ENCODE measurements at regions not wholly inside any gene's neighbourhood (a gene's known extent, or its start where the extent isn't known, plus 50 kb on each side); places are given as distances from the start of the nearest gene placed in this dataset.

DNA sequence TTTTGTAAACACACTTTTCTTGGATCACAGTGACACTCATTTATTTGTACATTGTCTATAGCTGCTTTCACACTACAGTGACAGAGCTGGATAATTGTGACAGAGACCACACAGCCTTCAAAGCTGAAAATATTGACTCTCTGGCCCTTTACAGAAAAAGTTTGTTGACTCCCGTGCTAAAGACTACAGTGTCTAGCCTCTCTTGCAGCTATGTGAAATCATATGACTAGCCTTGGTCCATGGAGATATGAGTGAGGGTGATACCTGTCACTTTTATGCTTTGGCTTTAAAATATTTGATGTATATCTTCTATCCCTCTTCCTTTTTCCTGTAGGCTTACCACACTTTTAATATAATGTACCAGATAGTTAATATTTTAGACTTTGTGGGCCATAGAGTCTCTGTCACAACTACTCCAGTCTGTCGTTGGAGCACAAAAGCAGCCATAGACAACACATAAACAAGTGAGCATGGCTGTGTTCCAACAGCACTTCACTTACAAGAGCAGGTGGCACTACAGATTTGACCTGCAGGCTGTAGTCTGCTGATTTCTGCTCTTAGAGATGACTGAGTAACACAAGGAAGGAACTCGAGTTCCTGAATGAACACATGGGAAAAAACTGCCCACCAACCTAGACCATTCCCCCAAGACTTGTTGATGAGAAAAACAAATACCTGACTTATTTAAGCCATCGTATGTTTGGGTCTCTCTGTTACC is 73.5 kb upstream of the ANKRD55 start:
- intact Hi-C loops (cut with micrococcal nuclease), result no loop called here
- 70% methylated on average over 2 of the region's 4 CpGs for WGBS (ENCODE audit: insufficient coverage)
- no peak overlapping the region for H3K4me3 Mint-ChIP-seq

DNA sequence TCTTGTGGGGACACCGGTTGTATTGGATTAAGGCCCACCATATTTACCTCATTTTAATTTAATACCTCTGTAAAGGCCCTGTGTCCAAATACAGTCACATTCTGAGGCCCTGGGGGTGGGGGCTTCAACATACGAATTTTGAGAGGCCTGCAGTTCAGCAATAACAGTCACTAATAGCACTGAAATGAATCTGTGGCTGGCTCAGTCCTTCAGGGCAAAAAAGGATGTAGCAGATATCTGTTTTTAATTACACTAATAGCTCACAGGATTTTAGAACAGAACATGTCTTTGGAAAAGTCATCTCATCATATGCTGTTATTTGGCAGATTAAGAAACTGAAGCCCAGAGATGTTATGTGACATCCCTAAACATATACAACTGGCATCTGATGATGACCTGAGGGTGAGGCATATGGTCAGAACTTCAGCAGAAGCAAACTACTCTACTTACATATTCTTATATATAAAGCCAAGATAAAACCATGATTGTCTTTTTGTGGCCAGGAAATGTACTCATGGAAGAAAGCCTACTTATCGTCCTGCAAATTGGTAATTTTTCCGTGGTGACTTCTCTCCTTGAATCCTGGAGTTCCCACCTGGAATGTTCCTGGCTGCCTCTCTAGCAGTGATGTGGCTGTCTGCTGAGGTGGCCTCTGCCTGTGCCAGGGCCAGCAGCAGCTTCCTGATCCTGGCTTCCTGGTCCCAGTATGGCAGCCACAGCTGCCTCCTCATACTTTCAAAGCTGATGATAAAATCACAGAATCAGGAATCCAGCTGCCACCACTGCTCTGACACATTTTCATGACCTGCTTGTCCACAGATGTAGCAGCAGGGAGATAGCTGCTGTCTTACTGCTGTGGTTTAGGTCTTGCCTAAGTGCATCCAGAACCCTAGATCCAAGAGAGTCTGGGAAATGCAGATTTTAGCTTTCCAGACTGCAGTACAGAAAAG is 72.1 kb upstream of the ANKRD55 start:
- H3K79me2 ChIP-seq (ENCODE audit: insufficient read depth, low read length), result no peaks in the 10 kb centered on the region
- H3K27ac Mint-ChIP-seq, result no peak overlapping the region

More for the DNA sequence above, 73.5 kb upstream of the ANKRD55 start:
- Histone ChIP-seq H3K36me3 (replicated peaks in 1 of 2; ENCODE audit: control insufficient read depth in 1 of 2, insufficient read depth in 2 of 2, low read length in 2 of 2) (no peaks in the 10 kb centered on the region), H3K4me1 (ENCODE audit: control insufficient read depth in 1 of 2, insufficient read depth in 2 of 2, low read length in 2 of 2) (no peaks in the 10 kb centered on the region), H3K79me2 (ENCODE audit: insufficient read depth, low read length) (no peaks in the 10 kb centered on the region), H3K27ac (ENCODE audit: low read depth in 1 of 2, low read length in 2 of 2) (no peak overlapping the region), H3K4me3 (replicated peaks in 1 of 3; ENCODE audit: low read depth in 2 of 3, low read length in 3 of 3) (no peak overlapping the region), H3K9me3 (replicated peaks in 1 of 2; ENCODE audit: control insufficient read depth in 1 of 2, insufficient read depth in 1 of 2, low read length in 2 of 2) (peaks cover 3 to 6% of the 10 kb centered on the region in 2 donors), H3K27me3 (ENCODE audit: control insufficient read depth in 2 of 2, insufficient read depth in 2 of 2, low read length in 2 of 2) (no peaks in the 10 kb centered on the region), H4K20me1 (ENCODE audit: insufficient read depth, low read length) (no peaks in the 10 kb centered on the region), H2AFZ (ENCODE audit: insufficient read depth, low read depth, low read length, poor library complexity, severe bottlenecking) (no peak overlapping the region), H3K4me2 (replicated peaks; ENCODE audit: extremely low read depth, low read length, poor library complexity, severe bottlenecking) (no peak overlapping the region), H3K9ac (ENCODE audit: insufficient read depth, low read length, poor library complexity, severe bottlenecking) (no peak overlapping the region)
- peaks cover 0 to 16% (median 5%) of the 10 kb centered on the region in 7 donors for H3K9me3 Mint-ChIP-seq
- no peak overlapping the region for H3K27ac Mint-ChIP-seq
- H3K27me3 Mint-ChIP-seq (ENCODE audit: low read depth in 3 of 3), result peaks cover 0 to 1% (median 0%) of the 10 kb centered on the region in 3 donors
- peaks cover 2% of the 10 kb centered on the region for H3K4me1 Mint-ChIP-seq
- TF ChIP-seq, protein P1, sequence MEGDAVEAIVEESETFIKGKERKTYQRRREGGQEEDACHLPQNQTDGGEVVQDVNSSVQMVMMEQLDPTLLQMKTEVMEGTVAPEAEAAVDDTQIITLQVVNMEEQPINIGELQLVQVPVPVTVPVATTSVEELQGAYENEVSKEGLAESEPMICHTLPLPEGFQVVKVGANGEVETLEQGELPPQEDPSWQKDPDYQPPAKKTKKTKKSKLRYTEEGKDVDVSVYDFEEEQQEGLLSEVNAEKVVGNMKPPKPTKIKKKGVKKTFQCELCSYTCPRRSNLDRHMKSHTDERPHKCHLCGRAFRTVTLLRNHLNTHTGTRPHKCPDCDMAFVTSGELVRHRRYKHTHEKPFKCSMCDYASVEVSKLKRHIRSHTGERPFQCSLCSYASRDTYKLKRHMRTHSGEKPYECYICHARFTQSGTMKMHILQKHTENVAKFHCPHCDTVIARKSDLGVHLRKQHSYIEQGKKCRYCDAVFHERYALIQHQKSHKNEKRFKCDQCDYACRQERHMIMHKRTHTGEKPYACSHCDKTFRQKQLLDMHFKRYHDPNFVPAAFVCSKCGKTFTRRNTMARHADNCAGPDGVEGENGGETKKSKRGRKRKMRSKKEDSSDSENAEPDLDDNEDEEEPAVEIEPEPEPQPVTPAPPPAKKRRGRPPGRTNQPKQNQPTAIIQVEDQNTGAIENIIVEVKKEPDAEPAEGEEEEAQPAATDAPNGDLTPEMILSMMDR (IDR thresholded peaks at IDR 0.05), result no peak
- peaks cover 0 to 1% of the 10 kb centered on the region in 2 donors for H3K36me3 Mint-ChIP-seq
- DNase-seq, result no peak

More for the DNA sequence above, 72.1 kb upstream of the ANKRD55 start:
- TF ChIP-seq, protein P1 (IDR thresholded peaks at IDR 0.05), result no peak
- no peak overlapping the region for H3K4me3 Mint-ChIP-seq
- H3K4me1 Mint-ChIP-seq, result peaks cover 2% of the 10 kb centered on the region
- H3K27ac ChIP-seq (ENCODE audit: low read depth in 1 of 2, low read length in 2 of 2), result no peak overlapping the region
- H2AFZ ChIP-seq (ENCODE audit: insufficient read depth, low read depth, low read length, poor library complexity, severe bottlenecking), result no peak overlapping the region
- no peak overlapping the region for H3K4me3 ChIP-seq (replicated peaks in 1 of 3; ENCODE audit: low read depth in 2 of 3, low read length in 3 of 3)
- 100% methylated on average over 1 of the region's 4 CpGs for WGBS (ENCODE audit: insufficient coverage)
- no peaks in the 10 kb centered on the region for H3K27me3 ChIP-seq (ENCODE audit: control insufficient read depth in 2 of 2, insufficient read depth in 2 of 2, low read length in 2 of 2)
- H4K20me1 ChIP-seq (ENCODE audit: insufficient read depth, low read length), result no peaks in the 10 kb centered on the region
- H3K27me3 Mint-ChIP-seq (ENCODE audit: low read depth in 3 of 3), result peaks cover 0 to 1% (median 1%) of the 10 kb centered on the region in 3 donors
- DNase-seq, result no peak
- peaks cover 0 to 1% of the 10 kb centered on the region in 2 donors for H3K36me3 Mint-ChIP-seq
- H3K36me3 ChIP-seq (replicated peaks in 1 of 2; ENCODE audit: control insufficient read depth in 1 of 2, insufficient read depth in 2 of 2, low read length in 2 of 2), result no peaks in the 10 kb centered on the region
- no peak overlapping the region for H3K9ac ChIP-seq (ENCODE audit: insufficient read depth, low read length, poor library complexity, severe bottlenecking)
- peaks cover 3 to 6% of the 10 kb centered on the region in 2 donors for H3K9me3 ChIP-seq (replicated peaks in 1 of 2; ENCODE audit: control insufficient read depth in 1 of 2, insufficient read depth in 1 of 2, low read length in 2 of 2)
- no peak overlapping the region for H3K4me2 ChIP-seq (replicated peaks; ENCODE audit: extremely low read depth, low read length, poor library complexity, severe bottlenecking)
- intact Hi-C loops (cut with micrococcal nuclease), result no loop called here
- H3K4me1 ChIP-seq (ENCODE audit: control insufficient read depth in 1 of 2, insufficient read depth in 2 of 2, low read length in 2 of 2), result no peaks in the 10 kb centered on the region
- peaks cover 0 to 16% (median 5%) of the 10 kb centered on the region in 7 donors for H3K9me3 Mint-ChIP-seq
